Osteocyte (in vitro differentiated cells): ENCODE measurements at regions not wholly inside any gene's neighbourhood (a gene's known extent, or its start where the extent isn't known, plus 50 kb on each side); places are given as distances from the start of the nearest gene placed in this dataset.

Source experiments
- DNase-seq: peaks from one replicate; pipeline ENCODE4 v3.0.0; 2021; ENCODE audit warnings: mixed read lengths; ENCODE audit not compliant: unreplicated experiment; ENCODE audit errors: extremely low spot score
- H3K27ac Mint-ChIP-seq: one replicate; pipeline ENCODE4 v1.8.0; 2021; ENCODE audit warnings: mild to moderate bottlenecking, mixed read lengths; ENCODE audit not compliant: unreplicated experiment
- H3K27me3 Mint-ChIP-seq: one replicate; pipeline ENCODE4 v1.8.0; 2021; ENCODE audit warnings: mixed read lengths; ENCODE audit not compliant: unreplicated experiment
- H3K36me3 Mint-ChIP-seq: one replicate; pipeline ENCODE4 v1.8.0; 2021; ENCODE audit warnings: mixed read lengths; ENCODE audit not compliant: unreplicated experiment
- H3K4me1 Mint-ChIP-seq: one replicate; pipeline ENCODE4 v1.8.0; 2021; ENCODE audit warnings: mixed read lengths; ENCODE audit not compliant: unreplicated experiment
- H3K4me3 Mint-ChIP-seq: one replicate; pipeline ENCODE4 v1.8.0; 2021; ENCODE audit warnings: mild to moderate bottlenecking, moderate library complexity, mixed read lengths; ENCODE audit not compliant: unreplicated experiment
- H3K9me3 Mint-ChIP-seq: one replicate; pipeline ENCODE4 v1.8.0; 2021; ENCODE audit warnings: mixed read lengths; ENCODE audit not compliant: unreplicated experiment
- TF ChIP-seq, protein P1 (sequence below): fragments of 200-600 bp; sonication (generic); IDR thresholded peaks from 2 replicates; pipeline ENCODE4 v1.5.0; 2021; ENCODE audit warnings: antibody characterized with exemption, mild to moderate bottlenecking, moderate library complexity

DNA sequence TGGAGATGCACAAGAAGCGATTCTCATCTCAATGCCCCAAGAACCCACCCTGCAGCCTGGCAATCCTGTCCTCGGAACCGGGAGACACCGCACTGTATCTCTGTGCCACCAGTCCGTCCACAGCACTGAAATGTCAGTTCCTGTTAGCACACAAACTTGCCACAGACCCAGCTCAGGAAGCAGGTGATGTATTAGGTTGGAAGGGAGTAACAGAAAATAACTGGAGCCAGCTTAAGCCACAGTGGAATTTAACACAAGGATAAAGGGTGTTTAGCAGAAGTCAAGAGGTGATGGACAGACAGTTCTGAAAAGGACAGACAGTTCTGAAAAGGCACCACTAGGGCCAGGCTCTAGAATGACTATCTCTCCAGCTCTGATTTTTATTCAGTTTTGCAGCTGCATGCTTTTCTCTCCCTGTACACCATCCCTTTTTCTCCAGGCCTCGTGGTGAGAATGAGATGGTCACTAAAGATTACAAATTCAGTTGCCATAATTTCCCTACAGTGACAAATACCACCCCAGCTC, 114.4 kb downstream of the ANKRD18B start:
- Mint-ChIP-seq H3K36me3 (no peaks in the 10 kb centered on the region), H3K9me3 (no peaks in the 10 kb centered on the region), H3K27me3 (peaks cover 90% of the 10 kb centered on the region), H3K27ac (no peak overlapping the region), H3K4me1 (no peaks in the 10 kb centered on the region), H3K4me3 (no peak overlapping the region)
- TF ChIP-seq, protein P1, sequence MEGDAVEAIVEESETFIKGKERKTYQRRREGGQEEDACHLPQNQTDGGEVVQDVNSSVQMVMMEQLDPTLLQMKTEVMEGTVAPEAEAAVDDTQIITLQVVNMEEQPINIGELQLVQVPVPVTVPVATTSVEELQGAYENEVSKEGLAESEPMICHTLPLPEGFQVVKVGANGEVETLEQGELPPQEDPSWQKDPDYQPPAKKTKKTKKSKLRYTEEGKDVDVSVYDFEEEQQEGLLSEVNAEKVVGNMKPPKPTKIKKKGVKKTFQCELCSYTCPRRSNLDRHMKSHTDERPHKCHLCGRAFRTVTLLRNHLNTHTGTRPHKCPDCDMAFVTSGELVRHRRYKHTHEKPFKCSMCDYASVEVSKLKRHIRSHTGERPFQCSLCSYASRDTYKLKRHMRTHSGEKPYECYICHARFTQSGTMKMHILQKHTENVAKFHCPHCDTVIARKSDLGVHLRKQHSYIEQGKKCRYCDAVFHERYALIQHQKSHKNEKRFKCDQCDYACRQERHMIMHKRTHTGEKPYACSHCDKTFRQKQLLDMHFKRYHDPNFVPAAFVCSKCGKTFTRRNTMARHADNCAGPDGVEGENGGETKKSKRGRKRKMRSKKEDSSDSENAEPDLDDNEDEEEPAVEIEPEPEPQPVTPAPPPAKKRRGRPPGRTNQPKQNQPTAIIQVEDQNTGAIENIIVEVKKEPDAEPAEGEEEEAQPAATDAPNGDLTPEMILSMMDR: no peak
- DNase-seq: no peak

DNA sequence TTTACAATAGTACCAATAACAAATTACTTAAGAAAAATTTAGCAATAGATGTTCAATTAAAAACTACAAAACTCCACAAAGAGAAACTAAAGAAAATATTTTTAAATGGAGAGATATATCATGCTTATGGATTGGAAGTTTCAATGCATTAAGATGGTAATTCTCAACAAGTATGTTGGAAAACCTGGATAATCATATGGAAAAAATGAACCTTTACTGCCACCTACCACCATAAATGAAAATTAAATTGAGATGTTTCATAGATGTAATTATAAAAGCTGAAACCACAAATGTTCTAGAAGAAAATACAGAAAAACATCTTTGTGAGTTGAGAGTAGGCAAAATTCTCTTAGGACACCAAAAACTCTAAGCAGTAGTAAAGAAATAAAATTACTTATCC, 121.7 kb downstream of the ANKRD18B start:
- H3K27me3 Mint-ChIP-seq: peaks cover 84% of the 10 kb centered on the region
- TF ChIP-seq, protein P1: peak; percentile 31
- no peaks in the 10 kb centered on the region for H3K9me3 Mint-ChIP-seq
- H3K36me3 Mint-ChIP-seq: no peaks in the 10 kb centered on the region
- no peaks in the 10 kb centered on the region for H3K4me1 Mint-ChIP-seq
- no peak for DNase-seq
- no peak overlapping the region for H3K4me3 Mint-ChIP-seq
- H3K27ac Mint-ChIP-seq: no peak overlapping the region

DNA sequence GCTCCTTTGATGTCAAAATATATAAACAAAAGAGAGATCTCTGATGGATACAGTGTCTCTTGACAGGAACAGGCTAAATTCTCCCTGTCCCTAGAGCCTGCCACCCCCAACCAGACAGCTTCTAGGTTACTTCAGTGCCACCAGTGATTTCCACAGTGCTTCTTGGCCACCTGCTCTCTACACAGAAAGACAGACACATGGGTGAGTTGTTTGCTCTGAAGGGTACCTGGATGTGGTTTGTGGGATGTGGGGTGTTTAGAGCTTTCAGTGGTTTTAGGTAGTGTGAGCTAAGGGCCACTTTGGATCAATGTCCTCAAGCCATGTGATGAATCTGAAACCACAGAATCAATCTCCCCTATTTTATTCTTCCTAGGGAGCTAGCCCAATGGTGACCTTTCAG, 125.4 kb downstream of the ANKRD18B start:
- peaks cover 83% of the 10 kb centered on the region for H3K27me3 Mint-ChIP-seq
- no peak overlapping the region for H3K27ac Mint-ChIP-seq
- H3K4me3 Mint-ChIP-seq: no peak overlapping the region
- no peak for DNase-seq
- no peaks in the 10 kb centered on the region for H3K36me3 Mint-ChIP-seq
- no peaks in the 10 kb centered on the region for H3K4me1 Mint-ChIP-seq
- H3K9me3 Mint-ChIP-seq: peaks cover 4% of the 10 kb centered on the region
- TF ChIP-seq, protein P1: no peak

DNA sequence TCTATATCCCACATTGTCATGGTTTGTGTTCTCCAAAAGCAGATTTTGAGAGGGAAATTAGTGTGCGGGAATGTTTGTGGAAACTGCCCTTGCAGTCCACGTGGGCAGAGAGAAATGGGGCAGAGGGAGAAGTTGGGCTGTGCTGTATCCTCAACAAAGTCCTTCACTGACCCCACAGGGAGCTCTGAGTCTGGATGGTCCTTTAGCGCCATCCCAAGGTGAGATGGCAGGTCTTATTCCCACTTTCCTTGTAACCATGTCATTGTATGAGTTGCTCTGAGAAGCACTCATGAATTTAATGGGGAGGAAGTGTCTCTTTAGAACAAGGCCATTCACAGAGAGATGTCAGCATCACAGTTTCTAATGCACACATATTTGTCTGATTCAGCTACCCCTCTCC, 127.1 kb downstream of the ANKRD18B start:
- H3K27me3 Mint-ChIP-seq: peaks cover 87% of the 10 kb centered on the region
- TF ChIP-seq, protein P1: no peak
- H3K4me1 Mint-ChIP-seq: no peaks in the 10 kb centered on the region
- no peak overlapping the region for H3K4me3 Mint-ChIP-seq
- no peak overlapping the region for H3K27ac Mint-ChIP-seq
- no peak for DNase-seq
- peaks cover 4% of the 10 kb centered on the region for H3K9me3 Mint-ChIP-seq
- no peaks in the 10 kb centered on the region for H3K36me3 Mint-ChIP-seq

DNA sequence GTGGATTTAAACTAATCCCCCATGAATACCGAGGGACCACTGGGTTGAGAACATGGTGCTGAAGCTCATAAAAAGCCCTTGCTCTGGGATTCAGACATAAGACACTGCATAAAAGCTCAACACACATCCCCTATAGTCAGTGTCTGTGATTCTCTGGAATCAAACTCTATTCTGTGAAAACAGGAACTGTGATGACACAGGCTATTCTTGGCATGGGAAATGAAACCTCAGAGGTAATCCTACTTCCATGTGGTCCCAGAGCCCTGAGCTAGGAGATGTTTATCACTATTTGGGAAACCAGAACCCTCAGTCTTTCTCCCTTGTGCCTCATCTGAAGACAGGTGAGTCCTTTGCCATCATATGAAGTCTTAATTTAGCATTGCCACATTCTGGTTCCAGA, 135.4 kb upstream of the PRSS3 start:
- DNase-seq: no peak
- H3K27me3 Mint-ChIP-seq: peaks cover 58% of the 10 kb centered on the region
- TF ChIP-seq, protein P1: no peak

More for the DNA sequence above, 135.4 kb upstream of the PRSS3 start:
- Mint-ChIP-seq H3K4me3 (no peak overlapping the region), H3K4me1 (no peaks in the 10 kb centered on the region), H3K27ac (no peak overlapping the region), H3K36me3 (no peaks in the 10 kb centered on the region), H3K9me3 (no peaks in the 10 kb centered on the region)
